ENCODE measurements at regions not wholly inside any gene's neighbourhood (a gene's known extent, or its start where the extent isn't known, plus 50 kb on each side); places are given as distances from the start of the nearest gene placed in this dataset.

DNA sequence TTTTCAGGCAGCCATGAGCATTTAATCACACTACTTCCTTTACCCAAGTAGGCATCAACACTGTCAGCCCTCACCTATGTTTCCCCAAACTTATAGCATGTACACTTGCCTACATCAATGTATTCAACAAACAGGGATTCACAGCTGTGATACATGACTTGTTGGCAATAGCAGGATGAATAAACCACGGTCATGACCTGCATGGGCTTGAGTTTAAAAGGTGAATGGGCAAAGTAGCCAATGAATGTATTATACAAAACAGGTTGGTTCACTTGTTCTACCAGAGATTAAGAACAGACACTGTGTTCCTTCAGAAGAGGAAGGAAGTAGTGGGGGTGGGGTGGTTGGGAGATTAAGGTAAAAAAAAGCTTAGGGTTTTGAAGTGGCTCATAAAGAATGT is 861.9 kb upstream of the SEMA6D start:
- ChIA-PET POLR2A (no interaction called here), CTCF (no interaction called here)
- DNase-seq (ENCODE audit: low spot score) (no peak), ATAC-seq (no peak)
- Mint-ChIP-seq H3K9me3 (no peaks in the 10 kb centered on the region), H3K4me1 (peaks cover 19% of the 10 kb centered on the region), H3K36me3 (no peaks in the 10 kb centered on the region), H3K27ac (no peak overlapping the region), H3K4me3 (no peak overlapping the region), H3K27me3 (ENCODE audit: low read depth) (no peaks in the 10 kb centered on the region)
- TF ChIP-seq, protein P1, sequence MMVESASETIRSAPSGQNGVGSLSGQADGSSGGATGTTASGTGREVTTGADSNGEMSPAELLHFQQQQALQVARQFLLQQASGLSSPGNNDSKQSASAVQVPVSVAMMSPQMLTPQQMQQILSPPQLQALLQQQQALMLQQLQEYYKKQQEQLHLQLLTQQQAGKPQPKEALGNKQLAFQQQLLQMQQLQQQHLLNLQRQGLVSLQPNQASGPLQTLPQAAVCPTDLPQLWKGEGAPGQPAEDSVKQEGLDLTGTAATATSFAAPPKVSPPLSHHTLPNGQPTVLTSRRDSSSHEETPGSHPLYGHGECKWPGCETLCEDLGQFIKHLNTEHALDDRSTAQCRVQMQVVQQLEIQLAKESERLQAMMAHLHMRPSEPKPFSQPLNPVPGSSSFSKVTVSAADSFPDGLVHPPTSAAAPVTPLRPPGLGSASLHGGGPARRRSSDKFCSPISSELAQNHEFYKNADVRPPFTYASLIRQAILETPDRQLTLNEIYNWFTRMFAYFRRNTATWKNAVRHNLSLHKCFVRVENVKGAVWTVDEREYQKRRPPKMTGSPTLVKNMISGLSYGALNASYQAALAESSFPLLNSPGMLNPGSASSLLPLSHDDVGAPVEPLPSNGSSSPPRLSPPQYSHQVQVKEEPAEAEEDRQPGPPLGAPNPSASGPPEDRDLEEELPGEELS (CRISPR knock-in tag; IDR thresholded peaks at IDR 0.05), result no peak
- TF ChIP-seq GRHL2 (CRISPR knock-in tag; IDR thresholded peaks at IDR 0.05; ENCODE audit: insufficient replicate concordance, severe bottlenecking), result no peak
- TF ChIP-seq, protein P2, sequence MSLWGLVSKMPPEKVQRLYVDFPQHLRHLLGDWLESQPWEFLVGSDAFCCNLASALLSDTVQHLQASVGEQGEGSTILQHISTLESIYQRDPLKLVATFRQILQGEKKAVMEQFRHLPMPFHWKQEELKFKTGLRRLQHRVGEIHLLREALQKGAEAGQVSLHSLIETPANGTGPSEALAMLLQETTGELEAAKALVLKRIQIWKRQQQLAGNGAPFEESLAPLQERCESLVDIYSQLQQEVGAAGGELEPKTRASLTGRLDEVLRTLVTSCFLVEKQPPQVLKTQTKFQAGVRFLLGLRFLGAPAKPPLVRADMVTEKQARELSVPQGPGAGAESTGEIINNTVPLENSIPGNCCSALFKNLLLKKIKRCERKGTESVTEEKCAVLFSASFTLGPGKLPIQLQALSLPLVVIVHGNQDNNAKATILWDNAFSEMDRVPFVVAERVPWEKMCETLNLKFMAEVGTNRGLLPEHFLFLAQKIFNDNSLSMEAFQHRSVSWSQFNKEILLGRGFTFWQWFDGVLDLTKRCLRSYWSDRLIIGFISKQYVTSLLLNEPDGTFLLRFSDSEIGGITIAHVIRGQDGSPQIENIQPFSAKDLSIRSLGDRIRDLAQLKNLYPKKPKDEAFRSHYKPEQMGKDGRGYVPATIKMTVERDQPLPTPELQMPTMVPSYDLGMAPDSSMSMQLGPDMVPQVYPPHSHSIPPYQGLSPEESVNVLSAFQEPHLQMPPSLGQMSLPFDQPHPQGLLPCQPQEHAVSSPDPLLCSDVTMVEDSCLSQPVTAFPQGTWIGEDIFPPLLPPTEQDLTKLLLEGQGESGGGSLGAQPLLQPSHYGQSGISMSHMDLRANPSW (CRISPR knock-in tag; conservative IDR thresholded peaks at IDR 0.05; ENCODE audit: low read depth), result no peak
- TF ChIP-seq, protein P3, sequence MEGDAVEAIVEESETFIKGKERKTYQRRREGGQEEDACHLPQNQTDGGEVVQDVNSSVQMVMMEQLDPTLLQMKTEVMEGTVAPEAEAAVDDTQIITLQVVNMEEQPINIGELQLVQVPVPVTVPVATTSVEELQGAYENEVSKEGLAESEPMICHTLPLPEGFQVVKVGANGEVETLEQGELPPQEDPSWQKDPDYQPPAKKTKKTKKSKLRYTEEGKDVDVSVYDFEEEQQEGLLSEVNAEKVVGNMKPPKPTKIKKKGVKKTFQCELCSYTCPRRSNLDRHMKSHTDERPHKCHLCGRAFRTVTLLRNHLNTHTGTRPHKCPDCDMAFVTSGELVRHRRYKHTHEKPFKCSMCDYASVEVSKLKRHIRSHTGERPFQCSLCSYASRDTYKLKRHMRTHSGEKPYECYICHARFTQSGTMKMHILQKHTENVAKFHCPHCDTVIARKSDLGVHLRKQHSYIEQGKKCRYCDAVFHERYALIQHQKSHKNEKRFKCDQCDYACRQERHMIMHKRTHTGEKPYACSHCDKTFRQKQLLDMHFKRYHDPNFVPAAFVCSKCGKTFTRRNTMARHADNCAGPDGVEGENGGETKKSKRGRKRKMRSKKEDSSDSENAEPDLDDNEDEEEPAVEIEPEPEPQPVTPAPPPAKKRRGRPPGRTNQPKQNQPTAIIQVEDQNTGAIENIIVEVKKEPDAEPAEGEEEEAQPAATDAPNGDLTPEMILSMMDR (IDR thresholded peaks at IDR 0.05), result no peak
- no peak for TF ChIP-seq HMGA2 (CRISPR knock-in tag; IDR thresholded peaks at IDR 0.05)
- no peak for TF ChIP-seq ELF4 (CRISPR knock-in tag; IDR thresholded peaks at IDR 0.05; ENCODE audit: low read depth)
- TF ChIP-seq, protein P4, sequence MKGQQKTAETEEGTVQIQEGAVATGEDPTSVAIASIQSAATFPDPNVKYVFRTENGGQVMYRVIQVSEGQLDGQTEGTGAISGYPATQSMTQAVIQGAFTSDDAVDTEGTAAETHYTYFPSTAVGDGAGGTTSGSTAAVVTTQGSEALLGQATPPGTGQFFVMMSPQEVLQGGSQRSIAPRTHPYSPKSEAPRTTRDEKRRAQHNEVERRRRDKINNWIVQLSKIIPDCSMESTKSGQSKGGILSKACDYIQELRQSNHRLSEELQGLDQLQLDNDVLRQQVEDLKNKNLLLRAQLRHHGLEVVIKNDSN (CRISPR knock-in tag; IDR thresholded peaks at IDR 0.05), result no peak
- TF ChIP-seq, protein P5, sequence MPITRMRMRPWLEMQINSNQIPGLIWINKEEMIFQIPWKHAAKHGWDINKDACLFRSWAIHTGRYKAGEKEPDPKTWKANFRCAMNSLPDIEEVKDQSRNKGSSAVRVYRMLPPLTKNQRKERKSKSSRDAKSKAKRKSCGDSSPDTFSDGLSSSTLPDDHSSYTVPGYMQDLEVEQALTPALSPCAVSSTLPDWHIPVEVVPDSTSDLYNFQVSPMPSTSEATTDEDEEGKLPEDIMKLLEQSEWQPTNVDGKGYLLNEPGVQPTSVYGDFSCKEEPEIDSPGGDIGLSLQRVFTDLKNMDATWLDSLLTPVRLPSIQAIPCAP (CRISPR knock-in tag; IDR thresholded peaks at IDR 0.05), result no peak
- TF ChIP-seq NR1H2 (CRISPR knock-in tag; IDR thresholded peaks at IDR 0.05), result no peak
- TF ChIP-seq, protein P6, sequence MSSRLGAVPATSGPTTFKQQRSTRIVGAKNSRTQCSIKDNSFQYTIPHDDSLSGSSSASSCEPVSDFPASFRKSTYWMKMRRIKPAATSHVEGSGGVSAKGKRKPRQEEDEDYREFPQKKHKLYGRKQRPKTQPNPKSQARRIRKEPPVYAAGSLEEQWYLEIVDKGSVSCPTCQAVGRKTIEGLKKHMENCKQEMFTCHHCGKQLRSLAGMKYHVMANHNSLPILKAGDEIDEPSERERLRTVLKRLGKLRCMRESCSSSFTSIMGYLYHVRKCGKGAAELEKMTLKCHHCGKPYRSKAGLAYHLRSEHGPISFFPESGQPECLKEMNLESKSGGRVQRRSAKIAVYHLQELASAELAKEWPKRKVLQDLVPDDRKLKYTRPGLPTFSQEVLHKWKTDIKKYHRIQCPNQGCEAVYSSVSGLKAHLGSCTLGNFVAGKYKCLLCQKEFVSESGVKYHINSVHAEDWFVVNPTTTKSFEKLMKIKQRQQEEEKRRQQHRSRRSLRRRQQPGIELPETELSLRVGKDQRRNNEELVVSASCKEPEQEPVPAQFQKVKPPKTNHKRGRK (CRISPR knock-in tag; IDR thresholded peaks at IDR 0.05; ENCODE audit: borderline replicate concordance), result no peak
- TF ChIP-seq KAT7 (CRISPR knock-in tag; IDR thresholded peaks at IDR 0.05; ENCODE audit: borderline replicate concordance), result no peak
- no peak for TF ChIP-seq FOXP1 (CRISPR knock-in tag; IDR thresholded peaks at IDR 0.05; ENCODE audit: borderline replicate concordance)
- TF ChIP-seq, protein P7, sequence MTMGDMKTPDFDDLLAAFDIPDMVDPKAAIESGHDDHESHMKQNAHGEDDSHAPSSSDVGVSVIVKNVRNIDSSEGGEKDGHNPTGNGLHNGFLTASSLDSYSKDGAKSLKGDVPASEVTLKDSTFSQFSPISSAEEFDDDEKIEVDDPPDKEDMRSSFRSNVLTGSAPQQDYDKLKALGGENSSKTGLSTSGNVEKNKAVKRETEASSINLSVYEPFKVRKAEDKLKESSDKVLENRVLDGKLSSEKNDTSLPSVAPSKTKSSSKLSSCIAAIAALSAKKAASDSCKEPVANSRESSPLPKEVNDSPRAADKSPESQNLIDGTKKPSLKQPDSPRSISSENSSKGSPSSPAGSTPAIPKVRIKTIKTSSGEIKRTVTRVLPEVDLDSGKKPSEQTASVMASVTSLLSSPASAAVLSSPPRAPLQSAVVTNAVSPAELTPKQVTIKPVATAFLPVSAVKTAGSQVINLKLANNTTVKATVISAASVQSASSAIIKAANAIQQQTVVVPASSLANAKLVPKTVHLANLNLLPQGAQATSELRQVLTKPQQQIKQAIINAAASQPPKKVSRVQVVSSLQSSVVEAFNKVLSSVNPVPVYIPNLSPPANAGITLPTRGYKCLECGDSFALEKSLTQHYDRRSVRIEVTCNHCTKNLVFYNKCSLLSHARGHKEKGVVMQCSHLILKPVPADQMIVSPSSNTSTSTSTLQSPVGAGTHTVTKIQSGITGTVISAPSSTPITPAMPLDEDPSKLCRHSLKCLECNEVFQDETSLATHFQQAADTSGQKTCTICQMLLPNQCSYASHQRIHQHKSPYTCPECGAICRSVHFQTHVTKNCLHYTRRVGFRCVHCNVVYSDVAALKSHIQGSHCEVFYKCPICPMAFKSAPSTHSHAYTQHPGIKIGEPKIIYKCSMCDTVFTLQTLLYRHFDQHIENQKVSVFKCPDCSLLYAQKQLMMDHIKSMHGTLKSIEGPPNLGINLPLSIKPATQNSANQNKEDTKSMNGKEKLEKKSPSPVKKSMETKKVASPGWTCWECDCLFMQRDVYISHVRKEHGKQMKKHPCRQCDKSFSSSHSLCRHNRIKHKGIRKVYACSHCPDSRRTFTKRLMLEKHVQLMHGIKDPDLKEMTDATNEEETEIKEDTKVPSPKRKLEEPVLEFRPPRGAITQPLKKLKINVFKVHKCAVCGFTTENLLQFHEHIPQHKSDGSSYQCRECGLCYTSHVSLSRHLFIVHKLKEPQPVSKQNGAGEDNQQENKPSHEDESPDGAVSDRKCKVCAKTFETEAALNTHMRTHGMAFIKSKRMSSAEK (CRISPR knock-in tag; IDR thresholded peaks at IDR 0.05; ENCODE audit: borderline replicate concordance), result no peak

All from WTC11 (cell line).